GM21390 (cell line): ENCODE measurements at regions not wholly inside any gene's neighbourhood (a gene's known extent, or its start where the extent isn't known, plus 50 kb on each side); places are given as distances from the start of the nearest gene placed in this dataset.
"Not testable (repeated sequence)": the region's sequence is repeated elsewhere in the genome, so short reads cannot be mapped to it uniquely, and the experiment has no call there.

Experiments
- ATAC-seq: cut with Tn5 transposase; IDR thresholded peaks from one replicate; pipeline ENCODE4 v1.9.1; 2021; ENCODE audit not compliant: unreplicated experiment

GRCh38 chr12:73656375-73656774 lies 881.3 kb upstream of the ATXN7L3B start:
- ATAC-seq, result no peak

GRCh38 chr12:73659802-73660201 lies 877.8 kb upstream of the ATXN7L3B start:
- no peak for ATAC-seq

GRCh38 chr12:73665193-73665592 lies 872.4 kb upstream of the ATXN7L3B start:
- ATAC-seq, result no peak

GRCh38 chr12:73671550-73671949 lies 866.1 kb upstream of the ATXN7L3B start:
- ATAC-seq, result not testable (repeated sequence)

- no peak for ATAC-seq
Measured at GRCh38 chr12:73677520-73678291, 859.9 kb upstream of the ATXN7L3B start.

- ATAC-seq, result no peak
Measured at GRCh38 chr12:73678335-73678734, 859.3 kb upstream of the ATXN7L3B start.

- ATAC-seq, result no peak
Measured at GRCh38 chr12:73699318-73699717, 838.3 kb upstream of the ATXN7L3B start.

GRCh38 chr12:73714655-73715054 lies 823.0 kb upstream of the ATXN7L3B start:
- ATAC-seq, result no peak

GRCh38 chr12:73716143-73716542 lies 821.5 kb upstream of the ATXN7L3B start:
- not testable (repeated sequence) for ATAC-seq

GRCh38 chr12:73719223-73719622 lies 818.4 kb upstream of the ATXN7L3B start:
- ATAC-seq, result no peak

- ATAC-seq, result no peak
Measured at GRCh38 chr12:73726881-73727280, 810.8 kb upstream of the ATXN7L3B start.

GRCh38 chr12:73731658-73732057 lies 806.0 kb upstream of the ATXN7L3B start:
- no peak for ATAC-seq

GRCh38 chr12:73769337-73769736 lies 768.3 kb upstream of the ATXN7L3B start:
- ATAC-seq, result no peak

- ATAC-seq, result no peak
Measured at GRCh38 chr12:73798523-73798922, 739.1 kb upstream of the ATXN7L3B start.

- no peak for ATAC-seq
Measured at GRCh38 chr12:73815072-73815645, 722.5 kb upstream of the ATXN7L3B start.

GRCh38 chr12:73817161-73817560 lies 720.5 kb upstream of the ATXN7L3B start:
- no peak for ATAC-seq

GRCh38 chr12:73833746-73834145 lies 703.9 kb upstream of the ATXN7L3B start:
- no peak for ATAC-seq

- ATAC-seq, result no peak
Measured at GRCh38 chr12:73841963-73842362, 695.7 kb upstream of the ATXN7L3B start.

- ATAC-seq, result no peak
Measured at GRCh38 chr12:73863546-73863945, 674.1 kb upstream of the ATXN7L3B start.

- no peak for ATAC-seq
Measured at GRCh38 chr12:73867147-73867546, 670.5 kb upstream of the ATXN7L3B start.

- not testable (repeated sequence) for ATAC-seq
Measured at GRCh38 chr12:73877291-73877690, 660.3 kb upstream of the ATXN7L3B start.

- no peak for ATAC-seq
Measured at GRCh38 chr12:73892201-73892600, 645.4 kb upstream of the ATXN7L3B start.

- ATAC-seq, result no peak
Measured at GRCh38 chr12:73898645-73899044, 639.0 kb upstream of the ATXN7L3B start.
